Iris pigment epithelial cell (primary cell): ENCODE measurements at regions not wholly inside any gene's neighbourhood (a gene's known extent, or its start where the extent isn't known, plus 50 kb on each side); places are given as distances from the start of the nearest gene placed in this dataset.

Experiments
- DNase-seq: peaks from one replicate; pipeline ENCODE4 v3.0.0-alpha.2; 2011; ENCODE audit warnings: low read depth

GRCh38 chr9:107431461-107431860 is 58.1 kb downstream of the KLF4 start:
- no peak for DNase-seq

DNA sequence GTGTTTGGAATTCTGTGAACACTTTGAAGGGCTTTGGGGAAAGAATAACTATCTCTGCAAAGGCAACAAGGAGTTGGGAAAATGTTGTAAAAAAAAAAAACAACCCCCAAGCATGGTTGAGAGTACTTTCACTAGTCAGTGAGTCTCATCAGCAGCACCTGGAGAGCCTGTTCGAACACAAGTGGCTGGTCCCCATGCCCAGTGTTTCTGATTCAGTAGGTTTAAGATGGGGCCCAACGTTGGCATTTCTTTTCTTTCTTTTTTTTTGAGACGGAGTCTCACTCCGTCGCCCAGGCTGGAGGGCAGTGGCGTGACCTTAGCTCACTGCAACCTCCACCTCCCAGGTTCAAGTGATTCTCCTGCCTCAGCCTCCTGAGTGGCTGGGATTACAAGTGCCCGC is 59.5 kb downstream of the KLF4 start:
- no peak for DNase-seq

DNA sequence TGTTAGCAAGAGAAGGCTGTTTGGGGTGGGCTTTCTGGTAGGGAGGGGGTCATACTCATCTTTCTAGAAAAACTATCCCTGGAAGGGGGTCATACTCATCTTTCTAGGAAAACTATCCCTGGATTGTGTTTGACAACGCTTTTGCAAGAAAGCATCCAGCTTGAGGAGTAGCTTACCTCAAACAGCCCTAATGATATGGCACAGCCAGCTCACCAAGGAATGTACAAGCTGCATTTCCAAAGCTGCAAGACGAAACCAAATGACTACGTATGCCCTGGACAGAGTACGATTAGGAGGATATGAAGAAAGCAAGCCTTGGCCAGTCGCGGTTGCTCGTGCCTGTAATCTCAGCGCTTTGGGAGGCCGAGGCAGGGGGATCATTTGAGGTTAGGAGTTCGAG is 63.4 kb downstream of the KLF4 start:
- DNase-seq, result no peak

DNA sequence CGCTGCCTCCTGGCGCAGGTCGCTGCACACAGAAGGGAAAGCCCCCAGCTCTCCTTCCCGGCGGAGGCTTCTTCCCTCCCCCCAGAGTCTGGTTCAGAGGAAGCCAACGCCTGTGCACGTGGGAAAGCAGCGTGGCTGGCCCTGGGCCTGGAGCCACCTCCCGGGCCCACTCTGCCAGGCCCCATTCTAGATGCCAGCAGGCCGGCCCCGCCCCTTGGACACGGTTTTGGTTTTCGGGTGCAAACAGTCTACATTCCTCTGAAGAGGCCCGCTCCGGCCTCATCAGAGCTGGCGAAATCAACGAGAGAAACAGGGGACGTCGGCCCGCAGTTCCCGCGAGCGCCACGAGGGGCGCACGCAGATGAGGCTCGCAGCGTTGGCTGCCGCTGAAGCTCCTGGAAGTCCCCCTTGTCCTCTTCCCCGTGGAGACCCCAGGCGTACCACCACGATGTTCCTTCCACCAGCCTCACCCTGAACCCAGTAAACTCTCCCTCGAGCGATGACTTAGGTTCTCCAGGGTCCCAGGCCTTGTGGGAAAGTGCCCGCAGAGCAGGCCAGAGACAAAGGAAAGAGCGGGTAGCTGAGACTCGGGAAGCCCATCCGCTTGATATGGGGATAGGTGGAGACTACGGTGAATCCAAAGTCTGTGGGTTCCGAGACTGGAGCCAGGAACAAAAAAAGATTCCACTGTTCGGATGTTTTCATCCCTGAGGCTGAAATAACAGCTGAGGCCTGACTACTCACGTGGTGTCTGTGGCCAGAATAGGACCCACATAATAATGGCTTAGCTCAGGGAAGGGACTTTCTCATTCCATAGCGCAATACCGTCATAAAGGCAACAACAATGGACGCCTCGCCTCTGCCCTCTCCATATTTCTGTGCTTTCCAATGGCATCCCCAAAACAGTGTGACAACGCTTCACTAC is 64.2 kb downstream of the KLF4 start:
- DNase-seq, result peak; percentile 49

- DNase-seq, result no peak
Observed at GRCh38 chr9:107423540-107423939, 66.0 kb downstream of the KLF4 start.

DNA sequence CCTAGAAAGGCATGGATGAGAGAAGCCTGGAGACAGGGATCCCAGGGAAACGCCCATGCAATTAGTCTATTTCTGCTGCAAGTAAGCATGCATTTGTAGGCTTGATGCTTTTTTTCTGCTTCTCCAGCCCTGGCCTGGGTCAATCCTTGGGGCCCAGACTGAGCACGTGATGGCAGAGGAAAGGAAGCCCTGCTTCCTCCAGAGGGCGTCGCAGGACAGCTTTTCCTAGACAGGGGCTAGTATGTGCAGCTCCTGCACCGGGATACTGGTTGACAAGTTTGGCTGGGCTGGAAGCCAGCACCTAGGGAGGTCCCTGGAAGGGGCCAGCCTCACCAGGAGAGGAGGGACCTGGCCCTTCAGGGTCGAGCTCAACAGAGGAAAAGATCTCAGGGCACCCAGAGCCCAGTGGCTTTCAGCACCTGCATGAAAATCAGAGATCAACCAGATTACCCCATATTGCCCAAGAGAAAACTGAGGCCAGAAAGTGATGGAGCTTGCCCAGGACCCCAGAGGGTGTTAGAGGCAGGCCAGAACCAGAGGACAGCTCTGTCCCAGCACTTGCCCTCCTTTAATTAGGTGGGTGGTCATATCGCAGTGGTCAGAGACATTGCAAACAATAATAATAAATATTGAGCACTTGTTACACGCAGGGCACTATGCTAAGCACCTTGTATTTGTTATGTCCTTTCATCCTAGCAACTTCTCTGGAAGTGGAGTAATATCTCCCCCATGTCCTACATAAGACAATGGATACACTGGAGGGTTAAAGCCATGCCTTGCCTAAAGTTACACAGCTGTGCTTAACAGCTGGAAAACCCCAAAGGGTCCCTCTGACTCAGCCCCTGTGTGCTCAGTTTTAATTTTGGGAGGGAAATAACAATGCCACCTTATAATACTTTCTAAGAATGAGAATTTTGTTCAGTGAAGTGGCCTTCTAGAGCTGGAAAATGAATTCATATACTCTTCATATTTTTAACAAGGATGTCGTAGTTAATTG is 67.1 kb downstream of the KLF4 start:
- peak; percentile 68 for DNase-seq

- no peak for DNase-seq
Observed at GRCh38 chr9:107410420-107410819, 79.1 kb downstream of the KLF4 start.

DNA sequence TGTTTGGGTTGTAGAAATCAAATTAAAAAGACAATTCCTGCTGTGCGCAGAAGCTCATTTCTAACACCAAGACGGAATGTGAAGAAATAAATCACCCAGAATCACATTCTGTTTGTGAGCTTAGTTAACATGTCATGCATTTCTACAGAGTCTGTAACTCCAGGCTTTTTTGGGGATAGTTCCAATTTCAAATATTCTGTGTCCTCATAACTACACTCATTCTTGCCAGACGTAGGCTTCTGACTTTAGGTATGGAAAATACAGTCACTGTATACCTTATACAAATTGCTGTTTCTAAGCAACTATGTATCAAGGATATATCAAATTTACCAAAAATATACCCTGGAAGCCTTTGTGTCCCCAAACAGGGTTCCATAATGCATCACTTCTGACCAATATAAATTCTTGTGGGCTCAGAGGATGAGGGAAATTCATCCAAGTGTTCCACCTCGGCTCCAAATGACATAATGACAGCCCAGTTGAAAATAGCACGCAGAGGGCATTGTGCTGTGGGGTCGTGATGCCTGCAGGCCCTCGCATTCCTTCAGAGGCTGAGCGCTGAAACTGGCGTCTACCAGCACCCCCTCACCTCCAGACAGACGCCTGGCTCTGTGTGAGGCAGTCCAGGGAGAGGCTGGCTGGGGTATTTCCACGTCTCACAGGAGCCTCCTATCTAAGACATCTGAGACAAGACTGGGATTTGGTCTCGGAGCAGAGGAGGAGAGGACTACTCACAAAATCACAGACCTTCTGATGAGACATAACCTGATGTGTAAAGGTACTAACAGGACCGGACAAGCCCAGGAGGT is 79.8 kb downstream of the KLF4 start:
- no peak for DNase-seq

DNA sequence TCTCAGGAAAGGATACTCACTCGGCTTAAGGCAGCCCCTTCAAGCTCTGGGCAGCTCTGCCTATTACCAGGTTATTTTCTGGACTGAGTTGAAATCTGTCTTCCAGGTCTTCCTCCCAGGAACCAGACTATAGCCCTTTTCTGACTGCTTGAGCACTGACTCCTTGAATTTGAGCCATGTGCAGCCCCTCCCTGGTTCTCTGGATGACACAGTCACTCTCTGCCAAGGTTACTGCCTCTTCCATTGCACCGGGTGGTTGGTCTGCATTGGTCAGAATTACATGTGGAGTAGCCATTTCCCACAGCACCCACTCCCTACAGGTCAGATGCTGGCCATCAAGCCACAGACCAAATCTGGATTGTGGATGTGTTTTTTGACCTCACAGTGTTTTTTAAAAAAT is 81.9 kb downstream of the KLF4 start:
- no peak for DNase-seq

DNA sequence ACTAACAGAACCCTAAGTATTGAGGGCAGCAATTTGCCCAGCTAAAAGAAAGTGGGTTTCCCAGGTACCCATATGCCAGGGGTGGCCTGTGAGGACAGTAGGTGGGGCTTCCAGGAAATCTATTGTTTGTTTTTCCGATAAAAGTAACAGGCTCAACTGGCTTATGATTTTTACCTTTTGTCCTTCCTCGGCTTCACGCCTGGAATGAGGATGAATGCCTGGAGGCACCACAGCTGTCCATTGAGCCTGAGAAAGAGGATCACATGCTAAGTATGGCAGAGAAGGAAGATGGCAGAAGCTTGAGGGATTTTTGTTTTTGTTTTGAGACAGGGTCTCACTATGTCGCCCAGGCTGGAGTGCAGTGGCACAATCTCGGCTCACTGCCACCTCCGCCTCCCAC is 84.1 kb downstream of the KLF4 start:
- no peak for DNase-seq

- no peak for DNase-seq
Observed at GRCh38 chr9:107404736-107405135, 84.8 kb downstream of the KLF4 start.

GRCh38 chr9:107404161-107404560 is 85.4 kb downstream of the KLF4 start:
- DNase-seq, result no peak

DNA sequence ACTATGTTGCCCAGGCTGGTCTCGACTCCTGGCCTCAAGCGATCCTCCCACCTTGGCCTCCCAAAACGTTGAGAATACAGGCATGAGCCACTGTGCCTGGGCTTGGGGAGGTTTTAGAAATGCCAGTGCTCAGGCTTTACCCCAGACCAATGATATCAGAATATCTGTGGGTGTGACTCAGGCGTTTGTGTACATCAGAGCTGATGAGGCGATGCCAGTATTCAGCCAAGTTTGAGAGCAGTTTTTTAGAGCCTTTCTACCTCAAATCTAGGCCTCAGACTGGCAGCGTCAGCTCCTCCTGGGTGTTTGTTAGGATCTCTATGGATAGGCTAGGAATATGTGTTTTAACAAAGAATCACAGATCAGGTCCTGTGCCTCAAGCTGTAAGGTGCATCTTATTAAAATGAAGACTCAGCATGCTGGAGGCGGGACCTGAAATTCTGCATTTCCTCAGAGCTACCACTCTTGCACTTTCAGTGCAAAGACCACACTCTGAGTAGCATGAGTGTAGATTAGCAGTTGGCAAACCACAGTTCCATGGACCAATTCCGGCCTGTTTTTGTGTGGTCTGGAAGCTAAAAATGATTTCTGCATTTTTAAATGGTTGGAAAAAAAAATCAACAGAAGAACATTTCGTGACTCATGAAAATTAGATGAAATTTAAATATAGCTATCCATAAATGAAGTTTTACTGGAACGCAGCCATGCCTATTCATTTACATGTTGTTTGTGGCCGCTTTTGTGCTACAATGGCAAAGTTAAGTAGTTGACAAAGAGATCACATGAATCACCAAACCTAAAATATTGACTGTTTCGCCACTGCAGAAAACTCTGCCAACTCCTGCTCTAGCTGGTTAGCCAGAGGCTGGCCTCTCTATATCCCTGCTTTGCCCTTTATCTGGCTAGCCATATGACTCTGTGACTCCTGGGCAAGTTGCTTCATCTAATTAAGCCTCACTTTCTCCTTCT is 92.2 kb downstream of the KLF4 start:
- DNase-seq, result peak; percentile 15

DNA sequence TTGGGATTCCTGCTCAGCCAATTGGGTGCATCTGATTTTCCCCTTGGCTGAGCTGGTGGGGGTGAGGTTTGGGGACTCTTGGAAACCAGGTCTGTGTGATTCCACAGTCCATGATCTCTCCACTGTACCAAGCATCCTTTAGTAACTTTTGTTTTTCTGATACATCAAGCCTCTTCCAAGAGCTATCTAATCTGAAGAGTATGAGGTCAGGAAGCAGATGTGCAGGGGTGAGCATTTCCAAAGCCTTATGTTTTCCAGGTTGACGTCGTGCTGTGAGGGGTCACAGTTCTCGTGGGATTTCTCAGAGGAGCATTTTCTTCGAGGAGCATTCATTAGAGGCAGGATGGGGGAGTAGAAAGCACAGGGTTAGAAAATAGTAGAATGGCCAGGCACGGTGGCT is 95.3 kb downstream of the KLF4 start:
- DNase-seq, result no peak

- no peak for DNase-seq
Observed at GRCh38 chr9:107390778-107391177, 98.8 kb downstream of the KLF4 start.

DNA sequence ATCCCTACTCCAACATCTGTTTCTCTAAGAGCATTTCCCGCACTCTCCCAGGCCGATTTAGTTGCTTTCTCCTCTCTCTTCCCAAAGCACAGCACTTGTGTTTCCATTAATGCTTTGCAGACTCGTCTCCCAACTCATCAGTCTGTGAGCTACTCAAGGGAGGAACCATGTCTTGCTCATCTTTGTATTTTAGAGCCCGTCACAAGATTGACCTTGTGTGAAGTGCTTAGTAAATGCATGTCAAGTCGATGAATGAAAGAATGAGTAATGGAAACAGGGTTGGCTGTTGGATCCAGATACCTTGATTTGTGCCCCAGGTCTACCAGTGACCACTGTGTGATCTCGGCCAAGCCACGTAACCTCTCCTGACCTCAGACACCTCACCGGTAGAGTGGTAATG is 99.3 kb downstream of the KLF4 start:
- no peak for DNase-seq

- DNase-seq, result peak; percentile 67
Observed at GRCh38 chr9:107389617-107390071, 99.9 kb downstream of the KLF4 start.

DNA sequence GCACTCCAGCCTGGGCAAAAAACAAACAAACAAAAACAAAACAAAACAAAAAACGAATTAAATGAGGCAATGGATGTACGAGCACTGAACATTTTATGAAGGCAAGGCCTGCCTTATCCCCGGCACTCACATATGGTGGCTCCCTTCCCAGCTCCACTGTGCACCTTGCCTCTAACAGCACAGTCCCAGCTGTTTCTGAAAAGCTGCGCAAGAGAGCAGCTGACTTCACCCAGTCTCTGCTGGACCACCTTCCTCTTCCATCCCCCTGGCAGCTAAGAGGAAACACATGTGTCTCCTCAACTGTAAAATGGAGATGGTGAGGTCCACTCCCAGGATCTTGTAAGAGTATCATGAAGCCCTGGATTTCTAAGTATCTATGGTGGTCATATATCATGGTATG is 100.7 kb downstream of the KLF4 start:
- DNase-seq, result no peak

- DNase-seq, result peak; percentile 10
Observed at GRCh38 chr9:107387409-107387808, 102.2 kb downstream of the KLF4 start.

DNA sequence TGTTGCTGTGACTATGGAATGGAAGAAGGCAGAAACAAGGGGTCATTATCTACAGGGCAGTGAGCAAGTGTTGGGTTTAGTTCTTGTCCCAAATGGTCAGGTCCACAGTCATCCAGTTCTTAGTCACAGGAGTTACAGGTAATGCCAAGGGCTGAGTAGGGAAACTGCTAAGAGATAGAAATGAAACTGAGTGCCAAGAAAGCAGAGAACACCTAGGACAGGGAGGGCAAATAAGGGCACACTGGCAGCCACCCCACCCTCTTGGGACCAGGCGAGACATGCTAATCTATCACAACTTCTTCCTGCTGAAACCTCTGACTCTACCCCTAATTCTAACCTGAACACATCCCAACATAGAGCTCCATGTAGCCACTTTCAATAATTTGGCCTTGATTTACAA is 103.2 kb downstream of the KLF4 start:
- DNase-seq, result no peak
